PC-3 (cell line): ENCODE measurements at regions not wholly inside any gene's neighbourhood (a gene's known extent, or its start where the extent isn't known, plus 50 kb on each side); places are given as distances from the start of the nearest gene placed in this dataset.

Experiments
- ATAC-seq: fragments of 200-7000 bp; cut with Tn5 transposase; 2 replicates; pipeline ENCODE4 v1.9.1; 2020; ENCODE audit warnings: mild to moderate bottlenecking, moderate library complexity
- BruUV-seq: library from RNA; stranded (reverse); fragments of 400-500 nt; replicated peaks from 2 replicates; lab custom pipeline; 2021; lab: Mats Ljungman, UMichigan
- CTCF ChIA-PET: fragments of 300-600 bp; sonication (Branson Sonifier 250); formaldehyde crosslinking; loops from one replicate; lab custom pipeline; 2022; ENCODE audit warnings: antibody characterized with exemption; lab: Charles Lee
- POLR2A ChIA-PET: fragments of 300-600 bp; sonication (Branson Sonifier 250); formaldehyde crosslinking; loops from one replicate; lab custom pipeline; 2022; ENCODE audit warnings: antibody characterized with exemption; ENCODE audit not compliant: unreplicated experiment; lab: Charles Lee
- DNase-seq: peaks from one replicate; pipeline ENCODE4 v3.0.0-alpha.2; 2015
- H2AFZ ChIP-seq: fragments of 300-600 bp; sonication (generic); 2 replicates; pipeline ENCODE4 v1.6.0; 2016; ENCODE audit warnings: antibody characterized with exemption, low read length
- H3F3A ChIP-seq: fragments of 300-600 bp; sonication (generic); one replicate; pipeline ENCODE4 v1.6.0; 2017; ENCODE audit warnings: antibody characterized with exemption, low read length, control low read depth, mild to moderate bottlenecking; ENCODE audit not compliant: unreplicated experiment
- H3K27ac ChIP-seq: fragments of 300-600 bp; sonication (generic); 2 replicates; pipeline ENCODE4 v1.5.1; 2016; ENCODE audit warnings: mild to moderate bottlenecking, low read length
- H3K27me3 ChIP-seq: fragments of 300-600 bp; sonication (generic); 2 replicates; pipeline ENCODE4 v1.6.1; 2016; ENCODE audit warnings: low read length, mixed read lengths
- H3K36me3 ChIP-seq: fragments of 300-600 bp; sonication (generic); 2 replicates; pipeline ENCODE4 v1.6.1; 2016; ENCODE audit warnings: low read depth, mixed run types, low read length, mixed read lengths
- H3K4me1 ChIP-seq: fragments of 300-600 bp; sonication (generic); 2 replicates; pipeline ENCODE4 v1.5.1; 2016; ENCODE audit warnings: low read length; ENCODE audit not compliant: insufficient read depth
- H3K4me2 ChIP-seq: fragments of 300-600 bp; sonication (generic); 2 replicates; pipeline ENCODE4 v1.6.0; 2016; ENCODE audit warnings: low read length
- H3K4me3 ChIP-seq: fragments of 300-600 bp; sonication (generic); 2 replicates; pipeline ENCODE4 v1.5.1; 2016; ENCODE audit warnings: mild to moderate bottlenecking, low read length, mixed read lengths
- H3K79me2 ChIP-seq: fragments of 300-600 bp; sonication (generic); 2 replicates; pipeline ENCODE4 v1.6.1; 2017; ENCODE audit warnings: low read length, mixed read lengths
- H3K9ac ChIP-seq: fragments of 300-600 bp; sonication (generic); 2 replicates; pipeline ENCODE4 v1.6.0; 2016; ENCODE audit warnings: mild to moderate bottlenecking, low read length
- H3K9me2 ChIP-seq: fragments of 300-600 bp; sonication (generic); replicated peaks from 2 replicates; pipeline ENCODE4 v1.6.1; 2016; ENCODE audit warnings: mixed run types, low read length, mixed read lengths
- H3K9me3 ChIP-seq: fragments of 300-600 bp; sonication (generic); 2 replicates; pipeline ENCODE4 v1.6.1; 2016; ENCODE audit warnings: low read length, mixed read lengths
- H4K20me1 ChIP-seq: fragments of 300-600 bp; sonication (generic); 2 replicates; pipeline ENCODE4 v1.6.1; 2016; ENCODE audit warnings: low read length, mixed read lengths
- EZH2 ChIP-seq: fragments of 300-600 bp; sonication (generic); IDR thresholded peaks from one replicate; pipeline ENCODE4 v1.6.1; 2017; ENCODE audit warnings: antibody characterized with exemption, mild to moderate bottlenecking, low read length; ENCODE audit not compliant: unreplicated experiment
- EZH2phosphoT487 ChIP-seq: fragments of 300-600 bp; sonication (generic); IDR thresholded peaks from 2 replicates; pipeline ENCODE4 v1.6.1; 2018; ENCODE audit warnings: mild to moderate bottlenecking, antibody characterized with exemption, low read length, borderline replicate concordance
- intact Hi-C: fragments of 100-400 bp; cut with micrococcal nuclease; formaldehyde crosslinking; loops from 2 replicates; pipeline ENCODE4 v1.9.0; 2023
- TF ChIP-seq, protein P1 (sequence below): fragments of 300-600 bp; sonication (generic); conservative IDR thresholded peaks from 2 replicates; pipeline ENCODE4 v1.5.1; 2017; ENCODE audit warnings: antibody characterized with exemption, low read depth, mild to moderate bottlenecking, low read length

DNA sequence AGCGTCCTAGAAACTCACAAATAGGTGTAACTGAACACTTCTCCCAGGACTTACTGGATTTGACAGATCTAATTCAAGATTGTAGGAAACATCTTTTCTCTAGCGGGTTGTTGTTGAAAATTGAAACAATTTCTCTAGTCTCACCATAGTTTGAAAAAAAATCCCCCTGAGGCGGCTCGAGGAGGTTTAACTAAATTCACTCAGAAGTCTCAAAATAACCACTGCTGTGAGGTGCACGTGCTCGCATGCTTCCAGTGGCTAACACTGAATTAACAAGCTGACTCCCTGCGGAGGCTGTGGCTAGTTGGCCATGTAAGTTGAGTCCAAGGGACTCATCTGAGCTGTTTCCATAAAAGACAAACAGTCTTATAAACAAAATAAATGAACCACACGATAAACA, 503.9 kb downstream of the OCA2 start:
- ChIA-PET CTCF (no interaction called here), POLR2A (no interaction called here)
- Histone ChIP-seq H3K36me3 (no peaks in the 10 kb centered on the region), H2AFZ (no peak overlapping the region), H4K20me1 (no peaks in the 10 kb centered on the region), H3K9me3 (peaks cover 5% of the 10 kb centered on the region; the same call in 1 of the 2 replicates), H3K4me3 (no peak overlapping the region), H3K4me1 (no peaks in the 10 kb centered on the region), H3K9me2 (no peaks in the 10 kb centered on the region), H3F3A (no peaks in the 10 kb centered on the region), H3K27ac (no peak overlapping the region), H3K79me2 (no peaks in the 10 kb centered on the region), H3K9ac (no peak overlapping the region), H3K4me2 (no peak overlapping the region), H3K27me3 (no peaks in the 10 kb centered on the region)
- no TSS peak for BruUV-seq
- ATAC-seq (no peak), DNase-seq (no peak)
- intact Hi-C loops, result no loop called here
- TF ChIP-seq EZH2 (no peak), EZH2phosphoT487 (no peak)
- TF ChIP-seq, protein P1, sequence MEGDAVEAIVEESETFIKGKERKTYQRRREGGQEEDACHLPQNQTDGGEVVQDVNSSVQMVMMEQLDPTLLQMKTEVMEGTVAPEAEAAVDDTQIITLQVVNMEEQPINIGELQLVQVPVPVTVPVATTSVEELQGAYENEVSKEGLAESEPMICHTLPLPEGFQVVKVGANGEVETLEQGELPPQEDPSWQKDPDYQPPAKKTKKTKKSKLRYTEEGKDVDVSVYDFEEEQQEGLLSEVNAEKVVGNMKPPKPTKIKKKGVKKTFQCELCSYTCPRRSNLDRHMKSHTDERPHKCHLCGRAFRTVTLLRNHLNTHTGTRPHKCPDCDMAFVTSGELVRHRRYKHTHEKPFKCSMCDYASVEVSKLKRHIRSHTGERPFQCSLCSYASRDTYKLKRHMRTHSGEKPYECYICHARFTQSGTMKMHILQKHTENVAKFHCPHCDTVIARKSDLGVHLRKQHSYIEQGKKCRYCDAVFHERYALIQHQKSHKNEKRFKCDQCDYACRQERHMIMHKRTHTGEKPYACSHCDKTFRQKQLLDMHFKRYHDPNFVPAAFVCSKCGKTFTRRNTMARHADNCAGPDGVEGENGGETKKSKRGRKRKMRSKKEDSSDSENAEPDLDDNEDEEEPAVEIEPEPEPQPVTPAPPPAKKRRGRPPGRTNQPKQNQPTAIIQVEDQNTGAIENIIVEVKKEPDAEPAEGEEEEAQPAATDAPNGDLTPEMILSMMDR, result no peak

DNA sequence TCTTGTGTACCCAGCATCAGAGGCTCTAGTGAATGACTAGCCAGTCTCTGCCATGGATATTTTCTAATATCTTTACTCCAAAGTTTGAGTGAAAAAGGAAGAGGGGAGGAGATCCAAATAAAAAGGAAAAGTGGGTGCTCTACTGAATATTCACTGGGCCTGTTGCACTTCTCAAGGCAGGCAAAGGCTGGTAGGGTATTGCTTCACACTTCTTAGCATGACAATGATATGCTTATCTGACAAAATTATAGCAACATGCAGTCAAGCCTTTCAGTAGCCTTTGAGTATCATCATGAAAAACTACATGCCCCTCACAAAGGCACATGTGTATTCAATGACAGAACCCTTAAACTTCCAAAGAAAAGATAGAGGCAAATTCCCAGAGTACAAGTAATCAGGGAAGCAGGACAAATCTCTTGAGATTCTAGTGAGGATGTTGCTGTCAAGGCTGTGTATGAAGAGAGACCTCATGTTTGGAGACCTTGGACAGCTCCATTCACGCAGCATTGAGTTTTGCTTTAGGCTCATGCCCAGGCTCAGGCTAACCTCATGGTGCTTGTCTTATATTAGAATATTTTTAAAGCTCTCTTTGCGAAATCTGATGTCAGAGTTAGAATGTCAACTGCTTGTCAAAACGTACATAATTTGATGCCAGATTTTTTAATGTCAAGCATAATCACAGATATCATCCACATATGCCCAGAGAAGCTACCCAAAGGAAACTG, 506.9 kb downstream of the OCA2 start:
- DNase-seq (no peak), ATAC-seq (no peak)
- BruUV-seq, result no TSS peak
- ChIA-PET CTCF (no interaction called here), POLR2A (no interaction called here)
- Histone ChIP-seq H3K36me3 (no peaks in the 10 kb centered on the region), H2AFZ (no peak overlapping the region), H3K9ac (no peak overlapping the region), H3F3A (no peaks in the 10 kb centered on the region), H3K4me3 (no peak overlapping the region), H3K27me3 (no peaks in the 10 kb centered on the region), H4K20me1 (no peaks in the 10 kb centered on the region), H3K9me2 (no peaks in the 10 kb centered on the region), H3K9me3 (0 out of 2 replicates have a peak, but pooled peaks cover 5% of the 10 kb centered on the region), H3K27ac (no peak overlapping the region), H3K79me2 (no peaks in the 10 kb centered on the region), H3K4me2 (no peak overlapping the region), H3K4me1 (no peaks in the 10 kb centered on the region)
- intact Hi-C loops, result no loop called here
- TF ChIP-seq EZH2, result no peak
- no peak for TF ChIP-seq EZH2phosphoT487
- TF ChIP-seq, protein P1, result no peak
